ENCODE measurements at regions not wholly inside any gene's neighbourhood (a gene's known extent, or its start where the extent isn't known, plus 50 kb on each side); places are given as distances from the start of the nearest gene placed in this dataset.

- no peaks in the 10 kb centered on the region for H3K36me3 ChIP-seq (ENCODE audit: low read depth)
- DNase-seq (ENCODE audit: low spot score) (no peak), ATAC-seq (ENCODE audit: low read depth) (no peak)
- H3K4me3 ChIP-seq (ENCODE audit: severe bottlenecking), result no peak overlapping the region
- no peak for TF ChIP-seq CTCF (IDR thresholded peaks at IDR 0.05; ENCODE audit: poor library complexity, severe bottlenecking)
- H3K4me1 ChIP-seq (ENCODE audit: insufficient read depth, poor library complexity, severe bottlenecking), result no peaks in the 10 kb centered on the region
- H3K27me3 ChIP-seq (ENCODE audit: insufficient read depth, poor library complexity, severe bottlenecking), result no peaks in the 10 kb centered on the region
- H3K27ac ChIP-seq (ENCODE audit: poor library complexity, severe bottlenecking), result no peak overlapping the region
- H3K9me3 ChIP-seq (ENCODE audit: severe bottlenecking), result no peaks in the 10 kb centered on the region
Measured at GRCh38 chr5:165163861-165164260, 1658.4 kb downstream of the MAT2B start.

GRCh38 chr5:165173651-165174050 is 1668.2 kb downstream of the MAT2B start:
- no peaks in the 10 kb centered on the region for H3K27me3 ChIP-seq (ENCODE audit: insufficient read depth, poor library complexity, severe bottlenecking)
- DNase-seq (ENCODE audit: low spot score) (no peak), ATAC-seq (ENCODE audit: low read depth) (no peak)
- H3K36me3 ChIP-seq (ENCODE audit: low read depth), result no peaks in the 10 kb centered on the region
- no peaks in the 10 kb centered on the region for H3K9me3 ChIP-seq (ENCODE audit: severe bottlenecking)
- no peak for TF ChIP-seq CTCF (IDR thresholded peaks at IDR 0.05; ENCODE audit: poor library complexity, severe bottlenecking)
- H3K4me3 ChIP-seq (ENCODE audit: severe bottlenecking), result no peak overlapping the region
- no peaks in the 10 kb centered on the region for H3K4me1 ChIP-seq (ENCODE audit: insufficient read depth, poor library complexity, severe bottlenecking)
- no peak overlapping the region for H3K27ac ChIP-seq (ENCODE audit: poor library complexity, severe bottlenecking)

GRCh38 chr5:165175041-165175440 is 1669.6 kb downstream of the MAT2B start:
- Histone ChIP-seq H3K9me3 (ENCODE audit: severe bottlenecking) (no peaks in the 10 kb centered on the region), H3K27me3 (ENCODE audit: insufficient read depth, poor library complexity, severe bottlenecking) (no peaks in the 10 kb centered on the region), H3K4me1 (ENCODE audit: insufficient read depth, poor library complexity, severe bottlenecking) (no peaks in the 10 kb centered on the region), H3K4me3 (ENCODE audit: severe bottlenecking) (no peak overlapping the region), H3K36me3 (ENCODE audit: low read depth) (no peaks in the 10 kb centered on the region), H3K27ac (ENCODE audit: poor library complexity, severe bottlenecking) (no peak overlapping the region)
- no peak for ATAC-seq (ENCODE audit: low read depth)
- no peak for DNase-seq (ENCODE audit: low spot score)
- TF ChIP-seq CTCF (IDR thresholded peaks at IDR 0.05; ENCODE audit: poor library complexity, severe bottlenecking), result no peak

GRCh38 chr5:165184183-165184582 is 1678.8 kb downstream of the MAT2B start:
- Histone ChIP-seq H3K27me3 (ENCODE audit: insufficient read depth, poor library complexity, severe bottlenecking) (no peaks in the 10 kb centered on the region), H3K4me3 (ENCODE audit: severe bottlenecking) (no peak overlapping the region), H3K36me3 (ENCODE audit: low read depth) (no peaks in the 10 kb centered on the region), H3K27ac (ENCODE audit: poor library complexity, severe bottlenecking) (no peak overlapping the region), H3K9me3 (ENCODE audit: severe bottlenecking) (peaks cover 4% of the 10 kb centered on the region), H3K4me1 (ENCODE audit: insufficient read depth, poor library complexity, severe bottlenecking) (no peaks in the 10 kb centered on the region)
- ATAC-seq (ENCODE audit: low read depth) (no peak), DNase-seq (ENCODE audit: low spot score) (no peak)
- no peak for TF ChIP-seq CTCF (IDR thresholded peaks at IDR 0.05; ENCODE audit: poor library complexity, severe bottlenecking)

GRCh38 chr5:165185716-165186115 is 1680.3 kb downstream of the MAT2B start:
- Histone ChIP-seq H3K36me3 (ENCODE audit: low read depth) (no peaks in the 10 kb centered on the region), H3K27ac (ENCODE audit: poor library complexity, severe bottlenecking) (no peak overlapping the region), H3K27me3 (ENCODE audit: insufficient read depth, poor library complexity, severe bottlenecking) (no peaks in the 10 kb centered on the region), H3K4me1 (ENCODE audit: insufficient read depth, poor library complexity, severe bottlenecking) (no peaks in the 10 kb centered on the region), H3K4me3 (ENCODE audit: severe bottlenecking) (no peak overlapping the region), H3K9me3 (ENCODE audit: severe bottlenecking) (peaks cover 4% of the 10 kb centered on the region)
- DNase-seq (ENCODE audit: low spot score), result no peak
- TF ChIP-seq CTCF (IDR thresholded peaks at IDR 0.05; ENCODE audit: poor library complexity, severe bottlenecking), result no peak
- no peak for ATAC-seq (ENCODE audit: low read depth)
